ENCODE measurements at regions not wholly inside any gene's neighbourhood (a gene's known extent, or its start where the extent isn't known, plus 50 kb on each side); places are given as distances from the start of the nearest gene placed in this dataset.

DNA sequence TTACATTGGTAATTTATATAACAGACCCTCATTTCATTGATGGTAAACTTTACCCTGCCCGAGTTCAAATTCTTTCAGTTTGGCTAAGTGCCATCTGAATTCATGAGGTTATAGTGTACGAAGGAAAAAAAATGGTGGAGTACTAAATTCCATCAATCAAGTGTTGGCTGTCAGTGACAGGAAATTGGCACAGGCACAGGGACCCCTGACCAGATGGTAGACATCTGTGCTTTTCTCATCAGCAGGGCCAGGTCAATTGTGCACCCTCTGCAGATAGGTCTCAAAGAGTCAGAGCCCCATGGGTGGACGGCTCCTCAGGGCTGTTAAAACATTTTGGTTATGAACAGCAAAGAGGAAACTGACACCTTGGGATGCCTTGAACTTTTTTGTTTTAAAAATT lies 439.2 kb downstream of the SETBP1 start:
- peak; percentile 88 for DNase-seq

- no peak for DNase-seq
Observed at GRCh38 chr18:45121146-45121545, 440.5 kb downstream of the SETBP1 start.

GRCh38 chr18:45122506-45122905 lies 441.8 kb downstream of the SETBP1 start:
- DNase-seq = no peak

DNA sequence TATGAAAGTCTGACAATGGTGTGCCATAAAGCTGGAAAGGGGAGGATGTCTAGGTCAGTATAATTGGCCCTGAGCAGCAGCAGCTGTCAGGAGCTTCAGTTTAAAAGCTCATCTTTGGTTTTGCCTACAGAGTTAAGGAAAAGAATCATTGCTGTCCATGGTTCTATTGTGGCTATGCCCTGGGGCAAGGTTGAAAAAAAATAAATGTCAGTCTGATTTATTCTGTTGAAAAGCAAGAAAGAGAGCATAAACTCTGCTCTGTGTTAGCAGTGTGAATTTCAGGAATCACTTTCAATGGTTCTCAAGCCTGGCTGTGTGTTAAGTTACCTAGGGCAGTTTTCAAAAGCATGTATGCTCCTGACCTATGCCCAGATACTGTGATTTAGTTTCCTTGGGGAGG lies 446.7 kb downstream of the SETBP1 start:
- no peak for DNase-seq

GRCh38 chr18:45133276-45133675 lies 452.6 kb downstream of the SETBP1 start:
- DNase-seq = no peak

DNA sequence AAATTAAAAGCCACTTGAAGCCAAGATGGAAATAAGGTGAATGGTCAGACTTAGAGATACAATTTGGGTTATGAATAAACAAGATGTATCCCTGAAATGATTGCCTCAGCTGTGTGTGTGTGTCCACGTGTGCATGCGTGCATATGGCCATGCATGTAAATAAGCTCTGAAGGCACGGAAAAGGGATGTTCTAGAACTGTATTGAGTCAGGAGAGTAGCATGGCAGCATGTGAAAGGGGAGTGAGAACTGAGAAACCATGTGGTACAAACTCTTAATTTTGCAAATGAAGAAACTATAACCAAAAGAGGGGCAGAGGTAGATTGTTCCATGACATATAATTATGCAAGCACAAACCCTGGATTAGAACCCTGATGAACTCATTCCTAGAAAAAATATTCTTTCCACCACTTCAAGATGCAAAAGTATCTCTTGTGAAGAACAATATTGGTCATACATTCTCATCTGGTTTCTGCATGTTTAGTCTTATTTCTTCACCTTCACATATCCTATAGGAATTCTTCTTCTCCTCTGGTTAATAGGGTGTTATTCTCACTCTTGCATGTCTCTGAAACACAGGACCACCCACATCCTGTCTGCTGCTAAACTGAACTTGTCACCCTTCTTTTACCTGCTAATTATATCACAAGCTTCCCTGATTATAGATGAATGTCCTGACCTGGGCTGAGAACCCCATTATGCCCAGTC lies 455.8 kb downstream of the SETBP1 start:
- DNase-seq = no peak

- no peak for DNase-seq
Observed at GRCh38 chr18:45137087-45137419, 456.4 kb downstream of the SETBP1 start.

GRCh38 chr18:45139478-45139877 lies 458.8 kb downstream of the SETBP1 start:
- no peak for DNase-seq

DNA sequence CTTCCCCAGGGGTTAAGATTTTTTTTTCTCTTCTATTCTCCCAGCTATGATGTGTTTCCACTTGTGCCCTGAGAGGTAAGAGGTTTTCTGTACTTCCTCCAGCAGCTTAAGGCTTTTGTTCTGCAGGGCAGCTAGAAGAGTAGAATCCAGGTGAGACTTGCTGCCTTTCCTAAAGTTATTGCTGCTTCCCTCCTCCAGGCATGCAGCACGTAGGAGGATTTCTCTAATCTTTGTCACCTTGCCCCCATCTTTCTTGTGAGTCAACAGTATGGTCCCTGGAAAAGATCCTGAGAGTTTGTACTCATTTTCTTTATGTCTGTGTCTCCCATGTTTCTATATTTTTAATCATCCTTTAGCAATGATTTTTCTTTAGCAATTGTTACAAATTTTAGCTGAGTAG lies 462.2 kb downstream of the SETBP1 start:
- DNase-seq = no peak

DNA sequence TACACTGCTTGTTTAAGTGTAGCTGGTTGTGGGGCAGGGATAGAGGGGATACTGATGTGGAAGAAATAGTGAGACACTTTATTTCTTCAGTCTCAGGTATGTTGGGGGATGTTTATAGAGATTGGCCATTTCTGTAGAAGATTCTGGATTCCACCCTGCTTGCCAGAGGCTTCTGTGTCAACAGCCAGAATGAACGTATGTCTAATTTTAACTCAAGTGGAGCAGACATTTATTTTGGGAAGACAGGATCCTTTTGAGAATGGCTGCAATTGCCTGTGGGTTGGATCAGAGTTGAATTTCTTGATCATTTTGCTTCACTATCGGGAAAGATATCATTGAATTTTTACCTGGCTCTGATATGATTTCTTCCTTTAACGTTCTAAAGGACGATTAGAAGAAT lies 465.6 kb upstream of the SLC14A2 start:
- DNase-seq = no peak

DNA sequence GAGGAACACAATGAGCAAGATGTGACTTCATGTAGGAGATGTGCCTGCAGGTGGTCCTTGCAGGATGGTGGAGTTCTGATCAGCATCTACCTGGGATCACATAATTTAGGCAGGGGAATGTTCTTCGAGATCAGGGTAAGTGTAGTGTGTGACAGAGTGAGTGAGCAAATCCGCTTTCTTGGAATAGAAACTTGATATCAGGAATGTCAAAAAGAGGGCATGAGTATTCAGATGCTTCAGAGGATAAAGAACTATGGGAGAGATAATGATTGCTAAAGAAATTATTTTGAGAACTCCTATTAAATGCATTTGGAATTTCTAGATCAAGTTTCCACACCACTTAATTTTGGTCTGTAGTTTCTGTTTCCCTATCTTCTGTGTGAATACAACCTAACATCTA lies 463.6 kb upstream of the SLC14A2 start:
- no peak for DNase-seq

DNA sequence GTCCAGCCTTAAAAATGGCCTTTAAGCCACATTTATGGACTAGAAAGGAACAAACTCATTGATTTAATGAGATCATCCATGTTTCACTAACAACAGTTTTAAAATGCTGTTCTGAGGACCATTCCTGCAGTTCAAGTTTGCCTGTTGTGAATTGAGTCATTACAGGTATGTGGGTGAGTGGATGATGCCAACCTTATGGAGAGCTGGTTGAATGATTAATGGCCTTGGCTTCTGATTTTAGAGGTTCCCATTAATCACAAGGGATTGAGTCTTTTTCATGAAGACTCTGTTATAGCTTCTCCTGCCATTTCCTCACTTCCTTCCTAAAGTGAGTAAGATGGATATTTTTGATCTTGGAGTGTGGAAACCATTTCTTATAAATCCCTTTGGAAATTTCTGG lies 459.8 kb upstream of the SLC14A2 start:
- DNase-seq = no peak

GRCh38 chr18:45156946-45157345 lies 458.3 kb upstream of the SLC14A2 start:
- DNase-seq = no peak

GRCh38 chr18:45157576-45157975 lies 457.7 kb upstream of the SLC14A2 start:
- DNase-seq = no peak

- no peak for DNase-seq
Observed at GRCh38 chr18:45161850-45162249, 453.4 kb upstream of the SLC14A2 start.

- DNase-seq = no peak
Observed at GRCh38 chr18:45163871-45164270, 451.4 kb upstream of the SLC14A2 start.

DNA sequence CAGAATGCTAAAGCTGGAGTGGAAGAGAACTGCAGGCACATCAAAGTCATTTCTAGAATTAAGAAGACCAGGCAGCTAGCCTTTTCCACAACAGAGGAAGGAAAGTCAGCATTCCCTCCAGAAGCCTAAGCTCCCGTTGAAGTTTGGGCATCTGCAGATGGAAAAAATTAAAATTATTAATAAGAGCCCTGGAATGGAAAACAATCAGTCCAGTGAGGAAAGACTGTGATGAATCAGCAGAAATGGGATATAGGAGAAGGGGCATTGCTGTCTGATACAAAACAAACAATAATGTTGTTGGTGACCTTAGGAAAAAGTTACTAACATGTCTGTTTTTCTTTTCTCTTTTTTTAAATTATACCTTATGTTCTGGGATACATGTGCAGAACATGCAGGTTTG lies 450.7 kb upstream of the SLC14A2 start:
- no peak for DNase-seq

GRCh38 chr18:45165176-45165713 lies 450.0 kb upstream of the SLC14A2 start:
- DNase-seq = no peak

DNA sequence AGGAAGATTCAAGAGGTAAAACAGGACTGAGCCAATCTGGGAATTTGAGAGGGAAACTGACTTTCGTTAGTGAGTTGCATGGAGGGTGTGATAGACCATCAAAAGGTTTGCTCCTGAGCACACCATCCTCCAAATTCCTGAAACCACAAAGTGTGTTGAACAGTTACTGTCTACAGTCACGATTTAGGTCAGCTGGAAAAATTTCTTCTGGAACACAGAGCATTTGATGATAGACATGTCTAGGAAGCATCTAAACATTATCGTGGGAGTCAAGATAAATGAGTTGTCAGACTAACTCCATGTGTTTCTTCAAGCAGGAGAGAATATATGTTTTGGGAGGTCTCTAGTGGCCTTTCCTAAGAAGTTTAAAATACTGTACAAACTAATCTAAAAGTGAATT lies 449.4 kb upstream of the SLC14A2 start:
- no peak for DNase-seq

DNA sequence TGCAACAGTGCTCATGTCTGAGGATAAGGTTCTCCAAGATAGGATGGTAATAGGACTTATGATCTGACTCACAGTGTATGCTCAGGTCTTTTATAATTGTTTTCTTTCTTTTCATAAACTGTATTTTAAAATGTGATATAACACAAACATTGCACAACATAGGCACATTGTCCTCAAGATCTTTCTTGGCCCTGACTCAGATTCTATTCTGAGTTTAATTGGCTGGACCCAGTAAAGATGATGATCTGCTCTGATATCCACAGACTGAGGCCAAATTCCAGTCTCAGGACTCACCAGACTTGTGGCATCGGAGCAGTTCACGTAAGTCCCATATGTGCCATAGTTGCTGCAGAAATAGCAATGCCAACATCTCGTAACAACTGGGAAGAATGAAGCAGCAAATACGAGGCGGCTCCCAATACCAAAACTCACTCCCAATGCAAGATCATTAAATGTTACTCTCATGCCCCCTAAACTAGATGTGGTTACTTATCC lies 448.9 kb upstream of the SLC14A2 start:
- no peak for DNase-seq

DNA sequence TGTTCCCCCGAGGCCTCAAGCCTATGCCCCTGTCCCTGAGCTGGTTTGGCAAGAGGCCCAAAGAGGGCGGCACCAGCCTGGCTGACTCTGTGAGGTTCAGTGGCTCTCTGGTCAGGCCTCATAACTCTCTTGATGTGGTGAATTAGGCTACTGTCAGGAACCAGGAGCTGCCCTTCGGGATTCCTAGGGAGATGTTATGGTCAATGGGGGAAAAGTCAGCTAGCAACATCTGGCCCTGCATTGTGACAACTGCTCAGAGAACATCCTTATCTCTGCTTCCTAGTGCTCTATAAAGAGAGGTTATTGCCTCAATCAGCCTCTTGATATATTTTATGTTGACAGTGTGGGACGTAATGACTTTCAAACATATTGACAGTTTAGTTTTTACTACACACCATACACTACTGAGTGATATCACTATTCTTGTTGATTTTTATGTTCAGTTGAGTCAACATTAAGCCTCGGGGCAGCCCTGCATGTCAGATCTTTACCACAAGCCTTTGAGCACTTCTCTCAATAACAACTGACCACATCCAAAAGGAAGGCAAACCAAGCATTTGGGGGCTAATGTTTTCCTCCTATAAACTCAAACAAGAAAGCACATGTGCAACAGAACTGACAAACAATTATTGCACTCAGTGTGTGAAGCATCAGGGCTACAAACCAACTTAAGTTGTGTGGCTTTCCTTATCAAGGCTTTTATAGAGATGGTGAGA lies 448.3 kb upstream of the SLC14A2 start:
- DNase-seq = no peak

- no peak for DNase-seq
Observed at GRCh38 chr18:45167631-45168280, 447.5 kb upstream of the SLC14A2 start.

DNA sequence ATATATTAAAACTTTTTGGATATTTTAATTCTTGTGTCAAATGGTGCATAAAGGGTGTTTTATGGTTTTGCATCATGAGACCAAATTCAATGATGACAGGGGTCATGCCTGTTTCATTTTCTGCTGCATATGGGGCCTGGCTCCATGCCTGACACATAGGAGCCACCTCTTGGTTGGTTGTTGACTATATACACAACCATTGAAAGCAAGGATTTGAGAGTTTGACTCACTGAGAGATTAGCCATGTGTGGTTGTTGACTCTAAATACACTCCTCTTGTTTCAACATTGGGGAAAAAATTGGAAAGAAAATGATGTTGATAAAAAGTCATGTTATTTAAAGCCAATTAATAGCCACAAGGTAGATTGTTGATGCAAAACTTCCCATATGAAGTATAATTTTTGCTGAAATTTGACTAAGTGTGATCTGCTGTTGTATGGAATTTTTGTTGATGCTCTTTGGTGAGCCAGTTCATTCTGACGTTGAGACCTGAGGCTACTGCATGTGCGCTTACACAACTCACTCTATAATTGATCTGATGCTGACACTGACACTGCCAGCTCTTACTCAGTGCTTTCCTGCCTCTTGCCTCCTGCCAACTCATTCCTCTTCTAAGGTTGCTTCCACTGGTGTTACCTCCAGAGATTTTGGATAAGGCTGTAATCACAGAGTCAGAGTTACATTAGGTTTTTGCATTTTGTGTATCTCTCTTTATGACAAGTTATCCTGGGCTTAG lies 446.2 kb upstream of the SLC14A2 start:
- no peak for DNase-seq
